Chondrocyte (in vitro differentiated cells): ENCODE measurements at regions not wholly inside any gene's neighbourhood (a gene's known extent, or its start where the extent isn't known, plus 50 kb on each side); places are given as distances from the start of the nearest gene placed in this dataset.

Experiments used
- DNase-seq: peaks from one replicate; pipeline ENCODE4 v3.0.0; 2021; ENCODE audit warnings: mixed read lengths, low spot score
- H3K27ac Mint-ChIP-seq: one replicate; pipeline ENCODE4 v1.8.0; 2021; ENCODE audit warnings: mild to moderate bottlenecking, moderate library complexity, mixed read lengths; ENCODE audit not compliant: unreplicated experiment
- H3K27me3 Mint-ChIP-seq: 2 replicates; pipeline ENCODE4 v1.8.0; 2021; ENCODE audit warnings: low read depth, mixed read lengths
- H3K36me3 Mint-ChIP-seq: 2 replicates; pipeline ENCODE4 v1.8.0; 2021; ENCODE audit warnings: low read depth, mixed read lengths
- H3K4me1 Mint-ChIP-seq: 2 replicates; pipeline ENCODE4 v1.8.0; 2021; ENCODE audit warnings: low read depth, mild to moderate bottlenecking, mixed read lengths
- H3K4me3 Mint-ChIP-seq: one replicate; pipeline ENCODE4 v1.8.0; 2021; ENCODE audit warnings: mild to moderate bottlenecking, moderate library complexity, mixed read lengths; ENCODE audit not compliant: unreplicated experiment
- H3K9me3 Mint-ChIP-seq: 2 replicates; pipeline ENCODE4 v1.8.0; 2021; ENCODE audit warnings: low read depth, mixed read lengths
- CTCF ChIP-seq: fragments of 200-600 bp; sonication (generic); IDR thresholded peaks from 2 replicates; pipeline ENCODE4 v1.5.0; 2021; ENCODE audit warnings: antibody characterized with exemption, mild to moderate bottlenecking, moderate library complexity

- Mint-ChIP-seq H3K4me1 (no peaks in the 10 kb centered on the region), H3K9me3 (no peaks in the 10 kb centered on the region), H3K36me3 (no peaks in the 10 kb centered on the region), H3K4me3 (no peak overlapping the region), H3K27ac (no peak overlapping the region), H3K27me3 (peaks cover 11% of the 10 kb centered on the region)
- no peak for DNase-seq
- no peak for TF ChIP-seq CTCF
These were observed 1858.4 kb upstream of the PIK3C3 start for GRCh38 chr18:40096675-40097074.

GRCh38 chr18:40094441-40094840, 1860.6 kb upstream of the PIK3C3 start:
- no peak for TF ChIP-seq CTCF
- Mint-ChIP-seq H3K36me3 (no peaks in the 10 kb centered on the region), H3K27ac (no peak overlapping the region), H3K4me1 (no peaks in the 10 kb centered on the region), H3K9me3 (no peaks in the 10 kb centered on the region), H3K27me3 (peaks cover 14% of the 10 kb centered on the region), H3K4me3 (no peak overlapping the region)
- DNase-seq, result no peak

GRCh38 chr18:40088130-40088529, 1866.9 kb upstream of the PIK3C3 start:
- Mint-ChIP-seq H3K9me3 (no peaks in the 10 kb centered on the region), H3K36me3 (no peaks in the 10 kb centered on the region), H3K4me3 (no peak overlapping the region), H3K27me3 (peaks cover 4% of the 10 kb centered on the region), H3K27ac (no peak overlapping the region), H3K4me1 (no peaks in the 10 kb centered on the region)
- TF ChIP-seq CTCF, result no peak
- no peak for DNase-seq

- no peak overlapping the region for H3K27ac Mint-ChIP-seq
- H3K4me1 Mint-ChIP-seq, result no peaks in the 10 kb centered on the region
- no peak overlapping the region for H3K4me3 Mint-ChIP-seq
- no peaks in the 10 kb centered on the region for H3K36me3 Mint-ChIP-seq
- H3K27me3 Mint-ChIP-seq, result peaks cover 2% of the 10 kb centered on the region
- no peak for TF ChIP-seq CTCF
- no peaks in the 10 kb centered on the region for H3K9me3 Mint-ChIP-seq
- DNase-seq, result no peak
These were observed 1875.2 kb upstream of the PIK3C3 start for GRCh38 chr18:40079786-40080185.

GRCh38 chr18:40075616-40076015, 1879.4 kb upstream of the PIK3C3 start:
- Mint-ChIP-seq H3K4me1 (no peaks in the 10 kb centered on the region), H3K36me3 (no peaks in the 10 kb centered on the region), H3K9me3 (peaks cover 5% of the 10 kb centered on the region), H3K4me3 (no peak overlapping the region), H3K27ac (no peak overlapping the region), H3K27me3 (peaks cover 4% of the 10 kb centered on the region)
- no peak for DNase-seq
- TF ChIP-seq CTCF, result no peak
